ENCODE measurements at regions not wholly inside any gene's neighbourhood (a gene's known extent, or its start where the extent isn't known, plus 50 kb on each side); places are given as distances from the start of the nearest gene placed in this dataset.
"Not testable (repeated sequence)": the region's sequence is repeated elsewhere in the genome, so short reads cannot be mapped to it uniquely, and the experiment has no call there.

DNA sequence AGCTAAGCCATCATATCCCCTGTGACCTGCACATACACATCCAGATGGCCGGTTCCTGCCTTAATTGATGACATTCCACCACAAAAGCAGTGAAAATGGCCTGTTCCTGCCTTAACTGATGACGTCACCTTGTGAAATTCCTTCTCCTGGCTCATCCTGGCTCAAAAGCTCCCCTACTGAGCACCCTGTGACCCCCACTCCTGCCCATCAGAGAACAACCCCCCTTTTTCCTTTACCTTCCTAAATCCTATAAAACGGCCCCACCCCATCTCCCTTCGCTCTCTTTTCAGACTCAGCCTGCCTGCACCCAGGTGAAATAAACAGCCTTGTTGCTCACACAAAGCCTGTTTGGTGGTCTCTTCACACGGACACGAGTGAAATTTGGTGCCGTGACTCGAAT is 543.8 kb upstream of the HTR2C start:
- DNase-seq (ENCODE audit: low spot score); in situ Hi-C loops (cut with HindIII; ENCODE audit: low sequenced_read_pairs): not testable (repeated sequence)

DNA sequence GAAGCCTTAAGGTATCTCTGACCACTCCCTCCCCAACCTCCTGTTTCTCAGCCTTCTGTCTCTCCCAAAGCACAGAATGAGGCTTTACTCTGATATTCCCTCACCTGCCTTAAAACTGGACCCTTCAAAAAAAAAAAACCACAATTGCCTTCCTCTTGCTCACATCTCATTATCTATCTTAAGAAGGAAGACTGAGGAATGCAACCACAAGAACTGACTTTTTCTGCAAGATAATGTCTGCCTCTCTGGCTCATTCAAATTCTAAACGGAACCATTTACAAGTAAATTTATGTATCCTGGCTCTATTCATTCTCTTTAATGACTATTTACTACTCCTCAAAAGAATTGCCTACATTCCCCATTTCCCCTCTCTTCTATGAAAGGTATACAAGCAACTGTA is 545.5 kb upstream of the HTR2C start:
- DNase-seq (ENCODE audit: low spot score) = no peak
- in situ Hi-C loops (cut with HindIII; ENCODE audit: low sequenced_read_pairs) = no loop called here

DNA sequence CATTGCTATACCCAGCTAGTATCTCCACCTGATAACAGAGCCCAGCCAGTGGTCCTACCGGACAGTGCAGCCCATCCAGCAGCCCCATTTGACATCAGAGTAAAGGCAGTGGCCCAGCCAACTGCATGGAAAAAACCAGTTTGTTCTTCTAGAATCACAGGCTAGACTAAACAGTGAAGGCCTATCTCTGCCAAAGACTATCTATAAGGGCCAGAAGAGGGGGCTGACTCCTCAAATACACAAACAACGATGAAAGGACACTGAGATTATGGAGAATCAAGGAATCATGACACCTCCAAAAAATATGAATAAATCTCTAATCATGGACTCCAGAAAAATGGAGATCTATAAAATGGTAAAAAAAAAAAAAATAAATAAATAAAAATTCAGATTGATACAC is 546.4 kb upstream of the HTR2C start:
- no peak for DNase-seq (ENCODE audit: low spot score)
- in situ Hi-C loops (cut with HindIII; ENCODE audit: low sequenced_read_pairs) = no loop called here

DNA sequence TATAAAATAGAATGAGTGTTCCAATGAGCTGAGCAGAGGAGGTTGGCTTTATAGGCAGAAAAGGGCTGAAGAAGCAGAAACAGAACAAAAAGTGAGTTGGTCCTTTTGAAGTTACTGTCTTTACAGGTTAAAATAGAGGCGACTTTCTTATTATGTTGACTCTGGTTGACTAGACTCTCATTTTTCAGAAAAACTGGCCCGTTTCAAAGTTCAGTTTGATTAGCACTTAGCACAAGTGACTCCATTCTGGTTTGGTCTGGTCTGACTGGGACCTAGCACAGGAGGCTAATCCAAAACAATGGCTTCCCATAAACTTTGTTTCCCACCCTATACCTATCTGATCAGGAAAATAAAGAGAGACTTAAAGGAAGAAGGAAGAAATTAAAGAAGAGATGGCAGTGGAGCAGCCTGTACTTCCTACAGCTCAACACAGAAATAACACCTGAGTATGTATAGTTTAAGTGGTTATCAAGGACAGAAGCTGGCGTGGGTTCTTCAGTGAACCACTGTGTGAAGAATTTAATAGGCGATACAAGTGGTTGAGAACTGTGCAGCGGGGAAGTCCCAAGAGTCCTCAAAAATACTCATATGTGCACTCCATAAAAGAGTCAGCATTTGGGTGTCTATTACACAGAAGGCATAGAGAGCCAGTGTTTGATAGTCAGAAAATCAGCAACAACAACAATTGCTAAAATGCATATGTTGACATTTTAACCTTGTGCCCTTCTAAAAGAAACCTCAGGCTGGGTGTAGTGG is 554.8 kb upstream of the HTR2C start:
- in situ Hi-C loops (cut with HindIII; ENCODE audit: low sequenced_read_pairs) = no loop called here
- DNase-seq (ENCODE audit: low spot score) = no peak

DNA sequence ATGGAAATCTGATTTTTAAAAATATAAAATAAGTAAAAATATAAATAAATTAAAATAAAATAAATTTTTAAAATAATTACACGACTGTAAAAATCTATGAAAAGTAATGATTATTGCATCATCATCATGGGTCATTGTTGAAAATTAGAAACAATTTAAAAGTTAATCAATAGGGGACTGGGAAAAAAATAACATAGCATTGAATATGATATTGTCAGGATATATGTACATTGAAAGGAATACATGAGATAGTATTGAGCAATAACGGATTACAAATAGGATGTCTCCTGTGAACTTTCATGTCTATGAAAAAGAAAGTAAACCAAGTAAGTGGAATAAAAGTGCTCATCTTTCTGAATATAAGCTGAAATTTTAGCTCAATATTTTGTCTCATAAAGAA is 566.8 kb upstream of the HTR2C start:
- DNase-seq (ENCODE audit: low spot score) = no peak

DNA sequence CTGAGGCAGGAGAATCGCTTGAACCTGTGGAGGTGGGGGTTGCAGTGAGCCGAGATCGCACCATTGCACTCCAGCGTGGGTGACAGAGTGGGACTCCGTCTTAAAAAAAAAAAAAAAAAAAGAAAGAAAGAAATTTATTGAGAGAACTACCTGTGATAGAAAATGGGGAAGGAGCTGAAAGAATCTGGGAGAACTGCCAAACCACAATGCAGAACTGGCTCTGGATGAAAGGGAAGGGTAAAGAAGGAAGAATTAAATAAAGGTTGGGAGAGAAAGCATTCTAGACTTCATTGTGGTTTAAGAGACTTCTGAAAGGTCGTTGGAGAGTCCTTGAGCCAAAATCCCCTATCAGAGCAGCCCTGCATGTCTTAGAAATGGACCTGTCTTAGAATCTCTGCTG is 567.9 kb upstream of the HTR2C start:
- no peak for DNase-seq (ENCODE audit: low spot score)
- in situ Hi-C loops (cut with HindIII; ENCODE audit: low sequenced_read_pairs) = no loop called here

More for the DNA sequence above, 566.8 kb upstream of the HTR2C start:
- in situ Hi-C loops (cut with HindIII; ENCODE audit: low sequenced_read_pairs) = no loop called here

DNA sequence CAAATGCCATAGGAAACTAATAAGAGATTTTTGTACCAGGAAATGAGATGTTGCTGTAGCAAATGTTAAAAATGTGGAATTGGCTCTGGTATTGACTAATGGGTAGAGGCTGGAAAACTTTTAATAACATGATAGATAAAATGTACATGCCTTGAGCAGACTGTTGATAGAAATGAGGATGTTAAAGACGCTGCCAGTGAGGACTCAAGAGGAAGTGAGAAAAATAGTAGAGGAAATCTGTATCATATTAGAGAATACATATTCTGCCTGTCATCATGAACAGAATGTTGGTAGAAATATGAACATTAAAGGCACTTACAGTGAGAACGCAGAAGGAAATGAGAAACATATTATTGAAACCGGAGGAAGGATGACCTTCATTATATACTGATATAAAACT is 577.2 kb upstream of the HTR2C start:
- in situ Hi-C loops (cut with HindIII; ENCODE audit: low sequenced_read_pairs) = no loop called here
- no peak for DNase-seq (ENCODE audit: low spot score)

DNA sequence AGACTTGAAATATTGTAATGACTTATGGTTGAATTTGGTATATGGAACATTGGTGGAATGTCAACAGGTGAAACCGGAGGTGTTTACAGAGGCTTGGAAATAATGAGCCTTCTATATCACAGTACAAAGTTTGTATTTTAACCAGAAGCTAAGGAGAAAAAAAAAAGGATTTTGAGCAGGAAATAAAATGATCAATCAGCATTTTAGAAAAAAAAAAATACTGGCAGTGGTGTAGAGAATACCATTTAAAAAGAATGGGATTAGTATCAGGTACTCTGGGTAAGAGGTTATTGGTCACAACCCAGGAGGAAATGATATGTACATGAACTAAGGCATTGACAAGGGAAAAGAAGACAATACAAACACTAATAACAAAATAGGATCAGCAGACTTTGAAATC is 587.1 kb upstream of the HTR2C start:
- in situ Hi-C loops (cut with HindIII; ENCODE audit: low sequenced_read_pairs) = no loop called here
- DNase-seq (ENCODE audit: low spot score) = no peak

DNA sequence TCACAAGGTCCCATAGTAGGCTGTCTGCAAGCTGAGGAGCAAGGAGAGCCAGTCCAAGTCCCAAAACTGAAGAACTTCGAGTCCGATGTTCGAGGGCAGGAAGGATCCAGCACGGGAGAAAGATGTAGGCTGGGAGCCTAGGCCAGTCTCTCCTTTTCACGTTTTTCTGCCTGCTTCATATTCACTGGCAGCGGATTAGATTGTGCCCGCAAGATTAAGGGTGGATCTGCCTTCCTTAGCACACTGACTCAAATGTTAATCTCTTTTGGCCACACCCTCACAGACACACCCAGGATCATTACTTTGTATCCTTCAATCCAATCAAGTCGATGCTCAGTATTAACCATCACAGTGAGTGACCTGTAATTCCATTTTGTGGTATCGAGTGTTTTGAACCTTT is 592.2 kb upstream of the HTR2C start:
- DNase-seq (ENCODE audit: low spot score); in situ Hi-C loops (cut with HindIII; ENCODE audit: low sequenced_read_pairs): not testable (repeated sequence)

DNA sequence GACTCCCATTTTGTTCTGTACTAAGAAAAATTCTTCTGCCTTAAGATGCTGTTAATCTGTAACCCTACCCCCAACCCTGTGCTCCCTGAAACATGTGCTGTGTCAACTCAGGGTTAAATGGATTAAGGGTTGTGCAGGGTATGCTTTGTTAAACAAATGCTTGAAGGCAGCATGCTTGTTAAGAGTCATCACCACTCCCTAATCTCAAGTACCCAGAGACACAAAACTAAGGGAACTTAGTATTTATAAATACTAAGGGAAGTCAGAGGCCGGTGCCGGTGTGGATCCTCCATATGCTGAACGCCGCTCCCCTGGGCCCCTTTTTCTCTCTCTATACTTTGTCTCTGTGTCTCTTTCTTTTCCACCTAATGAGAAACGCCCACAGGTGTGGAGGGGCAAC is 593.2 kb upstream of the HTR2C start:
- DNase-seq (ENCODE audit: low spot score); in situ Hi-C loops (cut with HindIII; ENCODE audit: low sequenced_read_pairs): not testable (repeated sequence)

DNA sequence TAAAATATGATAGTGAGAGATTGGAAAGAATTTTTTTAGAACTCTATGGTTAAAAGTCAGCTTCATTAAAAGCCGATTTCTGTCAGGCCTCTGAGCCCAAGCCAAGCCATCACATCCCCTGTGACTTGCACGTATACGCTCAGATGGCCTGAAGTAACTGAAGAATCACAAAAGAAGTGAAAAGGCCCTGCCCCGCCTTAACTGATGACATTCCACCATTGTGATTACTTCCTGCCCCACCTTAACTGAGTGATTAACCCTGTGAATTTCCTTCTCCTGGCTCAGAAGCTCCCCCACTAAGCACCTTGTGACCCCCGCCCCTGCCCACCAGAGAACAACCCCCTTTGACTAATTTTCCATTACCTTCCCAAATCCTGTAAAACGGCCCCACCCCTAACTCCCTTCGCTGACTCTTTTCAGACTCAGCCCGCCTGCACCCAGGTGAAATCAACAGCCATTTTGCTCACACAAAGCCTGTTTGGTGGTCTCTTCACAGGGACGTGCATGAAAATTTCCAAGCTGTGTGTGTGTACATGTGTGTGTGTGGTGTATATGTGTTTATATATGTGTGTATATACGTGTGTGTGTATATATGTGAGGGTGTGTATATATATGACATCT is 595.5 kb upstream of the HTR2C start:
- in situ Hi-C loops (cut with HindIII; ENCODE audit: low sequenced_read_pairs) = not testable (repeated sequence)

DNA sequence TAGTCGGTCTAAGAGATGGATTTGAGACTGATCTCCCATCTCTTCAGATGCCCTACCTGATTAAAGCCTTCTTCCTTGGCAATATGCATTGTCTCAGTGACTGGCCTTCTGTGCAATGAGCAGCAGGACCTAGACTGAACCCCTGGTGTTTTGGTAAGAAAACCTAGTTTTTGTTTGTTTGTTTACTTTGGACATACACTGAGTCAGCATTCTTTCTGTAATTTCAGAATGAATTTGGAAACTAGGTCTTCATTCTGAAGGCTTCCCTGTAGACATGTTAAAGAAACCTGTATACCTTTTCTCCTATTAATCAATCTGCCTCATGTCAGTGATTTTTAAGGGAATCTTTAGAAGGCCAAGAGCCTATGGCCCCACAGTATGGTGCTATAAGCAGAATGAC is 597.5 kb upstream of the HTR2C start:
- DNase-seq (ENCODE audit: low spot score) = no peak
- in situ Hi-C loops (cut with HindIII; ENCODE audit: low sequenced_read_pairs) = no loop called here

More for the DNA sequence above, 595.5 kb upstream of the HTR2C start:
- not testable (repeated sequence) for DNase-seq (ENCODE audit: low spot score)

DNA sequence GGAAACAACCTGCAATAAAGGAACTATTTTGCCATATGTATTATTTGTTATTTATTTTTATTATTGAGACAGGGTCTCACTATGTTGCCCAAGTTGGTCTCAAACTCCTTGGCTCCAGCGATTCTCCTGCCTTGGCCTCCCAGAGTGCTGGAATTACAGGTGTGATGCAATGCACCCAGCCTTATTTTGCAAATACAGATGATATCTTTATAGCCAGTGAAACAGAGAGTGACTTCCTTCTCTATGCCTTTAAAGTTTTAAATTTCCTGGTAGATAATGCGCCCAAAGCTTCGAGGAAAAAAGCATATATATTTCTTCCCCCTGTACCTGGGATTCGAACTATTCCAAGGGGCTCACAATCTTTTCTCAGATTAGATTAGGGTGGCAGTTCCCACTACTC is 601.1 kb upstream of the HTR2C start:
- no peak for DNase-seq (ENCODE audit: low spot score)
- in situ Hi-C loops (cut with HindIII; ENCODE audit: low sequenced_read_pairs) = no loop called here

DNA sequence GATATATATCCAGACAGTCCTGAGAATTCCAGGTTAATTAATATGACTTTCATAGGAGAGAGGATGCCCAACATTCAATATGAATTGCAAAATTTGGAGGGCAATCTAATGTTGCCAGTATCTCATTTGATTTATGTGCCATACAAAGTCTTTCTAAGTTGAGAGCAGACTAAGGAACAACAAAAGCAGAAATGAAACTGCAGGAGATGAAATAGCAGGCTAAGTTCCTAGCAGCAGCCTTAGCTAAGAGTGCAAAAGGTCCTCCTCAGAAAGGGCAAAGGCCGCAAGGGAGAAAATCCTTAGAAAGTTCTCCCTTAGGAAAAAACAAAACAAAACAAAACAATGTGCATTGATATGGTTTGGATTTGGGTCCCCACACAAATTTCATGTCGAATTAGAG is 602.9 kb upstream of the HTR2C start:
- no peak for DNase-seq (ENCODE audit: low spot score)
- in situ Hi-C loops (cut with HindIII; ENCODE audit: low sequenced_read_pairs) = no loop called here

DNA sequence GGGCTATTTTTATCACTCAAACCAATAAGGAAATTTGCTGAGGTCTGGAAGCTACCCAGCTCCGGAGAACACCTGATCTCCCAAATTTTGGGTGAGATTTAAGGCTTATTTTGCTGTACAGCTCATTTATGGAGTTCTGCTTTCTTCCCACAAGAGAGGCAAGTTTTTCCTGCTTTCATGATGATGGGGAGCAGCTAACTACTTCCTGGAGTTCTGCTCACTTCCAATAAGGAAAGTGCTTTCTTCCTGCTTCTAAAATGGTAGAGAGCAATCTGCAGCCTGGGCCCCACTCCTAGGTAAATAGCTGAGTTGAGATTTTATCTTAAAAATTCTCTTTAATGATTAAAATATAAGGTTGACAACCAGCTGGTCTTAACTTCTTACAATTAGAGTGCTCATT is 606.0 kb upstream of the HTR2C start:
- in situ Hi-C loops (cut with HindIII; ENCODE audit: low sequenced_read_pairs) = no loop called here
- DNase-seq (ENCODE audit: low spot score) = no peak

DNA sequence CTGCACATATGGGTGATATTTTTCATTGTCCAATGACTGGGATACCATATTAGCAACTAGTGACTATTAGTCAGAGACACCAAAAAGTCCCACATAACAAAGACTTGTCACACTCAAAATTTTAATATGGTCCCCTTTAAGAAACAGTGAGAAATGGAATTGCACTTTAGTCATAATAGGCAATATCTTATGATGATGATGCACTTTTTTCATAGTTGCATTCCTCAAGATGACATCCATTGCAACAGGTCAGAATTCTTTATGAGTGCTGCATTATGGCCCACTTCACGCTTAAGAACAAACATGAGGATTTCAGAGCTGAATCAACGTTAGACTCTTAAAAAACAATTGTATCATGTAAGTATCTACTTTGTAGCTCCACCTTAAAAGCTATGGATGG is 608.4 kb upstream of the HTR2C start:
- in situ Hi-C loops (cut with HindIII; ENCODE audit: low sequenced_read_pairs) = no loop called here
- no peak for DNase-seq (ENCODE audit: low spot score)

DNA sequence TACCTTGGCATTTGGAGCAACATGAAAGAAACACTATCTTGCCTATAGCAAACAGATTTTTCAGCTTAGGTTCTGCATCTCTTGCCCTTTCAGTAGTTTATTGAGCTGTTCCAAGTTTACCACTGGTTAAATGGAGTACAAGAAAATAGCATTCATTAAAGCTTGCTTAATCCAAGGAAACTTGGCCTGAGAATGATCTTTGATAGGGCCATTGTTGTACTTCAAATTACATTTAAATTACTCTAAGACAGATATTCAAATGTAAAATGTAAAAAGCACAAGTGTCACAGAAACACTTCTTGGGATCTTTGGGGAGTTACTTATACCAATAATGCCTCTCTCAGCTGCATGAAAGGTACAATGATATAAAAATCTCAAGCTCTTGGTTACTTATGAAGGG is 609.0 kb upstream of the HTR2C start:
- in situ Hi-C loops (cut with HindIII; ENCODE audit: low sequenced_read_pairs) = no loop called here

DNA sequence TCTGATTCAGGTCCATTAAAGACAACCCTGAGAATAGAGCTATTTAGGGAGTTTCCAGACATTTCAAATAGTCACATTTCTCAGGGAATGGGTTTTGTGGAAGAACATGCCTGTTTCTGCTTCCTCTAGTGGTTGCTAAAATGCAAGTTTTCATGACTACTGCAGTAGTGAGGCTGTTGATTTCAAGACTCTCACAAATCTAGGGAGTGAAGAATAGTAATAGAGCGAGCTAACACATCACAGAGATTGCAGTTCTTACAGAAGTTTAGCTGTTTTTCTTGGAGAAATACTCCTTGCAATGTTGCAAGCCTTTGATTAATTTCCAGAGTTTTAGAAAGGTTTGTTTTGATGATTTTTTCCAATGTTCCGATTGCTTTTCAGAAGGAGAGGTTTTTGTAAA is 610.2 kb upstream of the HTR2C start:
- DNase-seq (ENCODE audit: low spot score) = no peak
- in situ Hi-C loops (cut with HindIII; ENCODE audit: low sequenced_read_pairs) = no loop called here

More for the DNA sequence above, 609.0 kb upstream of the HTR2C start:
- no peak for DNase-seq (ENCODE audit: low spot score)

DNA sequence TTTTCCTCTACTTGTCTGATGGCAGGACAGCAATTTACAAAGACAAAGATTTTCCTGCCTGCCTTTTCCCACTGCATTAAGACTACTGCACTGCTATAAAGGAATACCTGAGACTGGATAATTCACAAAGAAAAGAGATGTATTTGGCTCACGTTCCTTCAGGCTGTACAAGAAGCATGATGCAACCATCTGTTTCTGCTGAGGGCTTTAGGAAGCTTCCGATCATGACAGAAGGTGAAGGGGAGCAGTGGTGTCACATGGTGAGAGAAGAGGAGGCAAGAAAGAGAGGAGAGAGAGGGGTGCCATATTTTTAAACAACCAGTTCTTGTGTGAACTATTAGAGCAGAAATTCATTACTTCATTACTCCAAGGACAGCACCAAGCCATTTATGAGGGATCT is 617.1 kb upstream of the HTR2C start:
- in situ Hi-C loops (cut with HindIII; ENCODE audit: low sequenced_read_pairs) = no loop called here
- no peak for DNase-seq (ENCODE audit: low spot score)

DNA sequence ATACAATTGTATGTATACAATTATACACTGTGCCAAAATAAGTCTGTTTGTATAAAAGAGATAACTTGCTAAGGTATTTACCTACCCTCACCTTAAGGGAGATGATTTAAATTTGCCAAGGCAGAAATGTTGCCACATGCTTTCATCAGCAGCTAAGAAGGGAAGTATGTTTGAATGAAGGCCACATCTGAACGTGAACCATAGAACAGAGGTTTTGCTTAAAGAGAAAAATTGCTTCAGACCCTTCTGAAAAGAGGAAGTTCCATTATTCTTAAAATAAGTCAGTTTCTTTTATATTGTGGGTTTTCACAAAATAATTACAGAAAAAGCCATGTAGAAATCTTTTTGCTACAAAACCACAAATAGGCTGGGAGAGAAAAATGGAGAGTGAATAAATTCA is 621.5 kb upstream of the HTR2C start:
- in situ Hi-C loops (cut with HindIII; ENCODE audit: low sequenced_read_pairs) = no loop called here
- DNase-seq (ENCODE audit: low spot score) = no peak

Data from G401 (cell line).